HL-60 (cell line): ENCODE measurements at regions not wholly inside any gene's neighbourhood (a gene's known extent, or its start where the extent isn't known, plus 50 kb on each side); places are given as distances from the start of the nearest gene placed in this dataset.

ENCODE experiments used
- DNase-seq, 2 experiments: peaks; one replicate each; pipeline ENCODE4 v3.0.0-alpha.2; 2010 to 2020; ENCODE audit warnings: low read depth in 1 of 2, low spot score in 1 of 2
- H3K27ac ChIP-seq: fragments of 250-450 bp; sonication (Bioruptor Pico); replicated peaks from 2 replicates; pipeline ENCODE4 v1.5.1; 2020; ENCODE audit warnings: mild to moderate bottlenecking, moderate library complexity
- H3K27me3 ChIP-seq: fragments of 250-450 bp; sonication (Bioruptor Pico); 2 replicates; pipeline ENCODE4 v1.5.1; 2021; ENCODE audit warnings: mild to moderate bottlenecking, moderate library complexity; ENCODE audit not compliant: insufficient read depth, poor library complexity, severe bottlenecking
- H3K4me3 ChIP-seq: replicated peaks from 2 replicates; pipeline ENCODE4 v1.5.1; 2011; ENCODE audit warnings: mild to moderate bottlenecking, control low read depth, low read length; ENCODE audit not compliant: insufficient read depth
- GABPA ChIP-seq: IDR thresholded peaks from 2 replicates; pipeline ENCODE4 v1.6.1; 2012; ENCODE audit warnings: low read depth
- POLR2AphosphoS5 ChIP-seq: IDR thresholded peaks from 2 replicates; pipeline ENCODE4 v1.6.1; 2012; ENCODE audit warnings: low read depth
- SPI1 ChIP-seq: IDR thresholded peaks from 2 replicates; pipeline ENCODE4 v1.6.1; 2012; ENCODE audit warnings: low read depth, mild to moderate bottlenecking, borderline replicate concordance
- TF ChIP-seq, protein P1 (sequence below): IDR thresholded peaks from 2 replicates; pipeline ENCODE4 v1.6.1; 2012; ENCODE audit warnings: low read depth; ENCODE audit not compliant: insufficient replicate concordance
- TF ChIP-seq, protein P2 (sequence below): IDR thresholded peaks from one replicate; pipeline ENCODE4 v1.5.1; 2011; ENCODE audit warnings: low read length, control low read depth, inconsistent platforms; ENCODE audit not compliant: insufficient read depth

DNA sequence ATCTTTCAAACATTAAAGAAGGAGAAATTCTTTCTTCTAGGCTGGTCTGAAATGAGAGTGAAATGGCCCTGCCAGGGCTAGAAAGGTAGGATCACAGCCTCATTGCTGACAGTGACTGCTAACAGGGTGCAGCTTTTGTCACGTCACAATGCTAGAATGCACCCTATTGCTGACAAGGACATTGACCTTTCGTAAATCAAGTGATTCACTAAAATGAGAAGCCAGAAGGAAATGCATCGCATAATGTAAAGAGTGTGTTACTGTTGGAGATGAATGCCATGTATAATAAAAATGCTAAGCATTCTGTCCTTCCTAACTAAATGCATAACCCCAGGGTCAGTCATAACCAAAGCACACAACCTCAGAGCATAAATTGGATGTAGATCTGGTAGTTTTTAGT lies 732.9 kb downstream of the TDRD15 start:
- H3K4me3 ChIP-seq = no peak overlapping the region
- DNase-seq = no peak
- H3K27me3 ChIP-seq = no peaks in the 10 kb centered on the region
- no peak overlapping the region for H3K27ac ChIP-seq
- TF ChIP-seq GABPA (no peak), SPI1 (no peak), POLR2AphosphoS5 (no peak)
- TF ChIP-seq, protein P1, sequence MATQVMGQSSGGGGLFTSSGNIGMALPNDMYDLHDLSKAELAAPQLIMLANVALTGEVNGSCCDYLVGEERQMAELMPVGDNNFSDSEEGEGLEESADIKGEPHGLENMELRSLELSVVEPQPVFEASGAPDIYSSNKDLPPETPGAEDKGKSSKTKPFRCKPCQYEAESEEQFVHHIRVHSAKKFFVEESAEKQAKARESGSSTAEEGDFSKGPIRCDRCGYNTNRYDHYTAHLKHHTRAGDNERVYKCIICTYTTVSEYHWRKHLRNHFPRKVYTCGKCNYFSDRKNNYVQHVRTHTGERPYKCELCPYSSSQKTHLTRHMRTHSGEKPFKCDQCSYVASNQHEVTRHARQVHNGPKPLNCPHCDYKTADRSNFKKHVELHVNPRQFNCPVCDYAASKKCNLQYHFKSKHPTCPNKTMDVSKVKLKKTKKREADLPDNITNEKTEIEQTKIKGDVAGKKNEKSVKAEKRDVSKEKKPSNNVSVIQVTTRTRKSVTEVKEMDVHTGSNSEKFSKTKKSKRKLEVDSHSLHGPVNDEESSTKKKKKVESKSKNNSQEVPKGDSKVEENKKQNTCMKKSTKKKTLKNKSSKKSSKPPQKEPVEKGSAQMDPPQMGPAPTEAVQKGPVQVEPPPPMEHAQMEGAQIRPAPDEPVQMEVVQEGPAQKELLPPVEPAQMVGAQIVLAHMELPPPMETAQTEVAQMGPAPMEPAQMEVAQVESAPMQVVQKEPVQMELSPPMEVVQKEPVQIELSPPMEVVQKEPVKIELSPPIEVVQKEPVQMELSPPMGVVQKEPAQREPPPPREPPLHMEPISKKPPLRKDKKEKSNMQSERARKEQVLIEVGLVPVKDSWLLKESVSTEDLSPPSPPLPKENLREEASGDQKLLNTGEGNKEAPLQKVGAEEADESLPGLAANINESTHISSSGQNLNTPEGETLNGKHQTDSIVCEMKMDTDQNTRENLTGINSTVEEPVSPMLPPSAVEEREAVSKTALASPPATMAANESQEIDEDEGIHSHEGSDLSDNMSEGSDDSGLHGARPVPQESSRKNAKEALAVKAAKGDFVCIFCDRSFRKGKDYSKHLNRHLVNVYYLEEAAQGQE = no peak
- TF ChIP-seq, protein P2, sequence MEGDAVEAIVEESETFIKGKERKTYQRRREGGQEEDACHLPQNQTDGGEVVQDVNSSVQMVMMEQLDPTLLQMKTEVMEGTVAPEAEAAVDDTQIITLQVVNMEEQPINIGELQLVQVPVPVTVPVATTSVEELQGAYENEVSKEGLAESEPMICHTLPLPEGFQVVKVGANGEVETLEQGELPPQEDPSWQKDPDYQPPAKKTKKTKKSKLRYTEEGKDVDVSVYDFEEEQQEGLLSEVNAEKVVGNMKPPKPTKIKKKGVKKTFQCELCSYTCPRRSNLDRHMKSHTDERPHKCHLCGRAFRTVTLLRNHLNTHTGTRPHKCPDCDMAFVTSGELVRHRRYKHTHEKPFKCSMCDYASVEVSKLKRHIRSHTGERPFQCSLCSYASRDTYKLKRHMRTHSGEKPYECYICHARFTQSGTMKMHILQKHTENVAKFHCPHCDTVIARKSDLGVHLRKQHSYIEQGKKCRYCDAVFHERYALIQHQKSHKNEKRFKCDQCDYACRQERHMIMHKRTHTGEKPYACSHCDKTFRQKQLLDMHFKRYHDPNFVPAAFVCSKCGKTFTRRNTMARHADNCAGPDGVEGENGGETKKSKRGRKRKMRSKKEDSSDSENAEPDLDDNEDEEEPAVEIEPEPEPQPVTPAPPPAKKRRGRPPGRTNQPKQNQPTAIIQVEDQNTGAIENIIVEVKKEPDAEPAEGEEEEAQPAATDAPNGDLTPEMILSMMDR = no peak

GRCh38 chr2:21860907-21861306 lies 737.1 kb downstream of the TDRD15 start:
- peaks cover 2% of the 10 kb centered on the region for H3K27me3 ChIP-seq
- TF ChIP-seq SPI1 (no peak), GABPA (no peak), POLR2AphosphoS5 (no peak)
- TF ChIP-seq, protein P2 = no peak
- TF ChIP-seq, protein P1 = no peak
- no peak overlapping the region for H3K4me3 ChIP-seq
- DNase-seq = no peak
- no peak overlapping the region for H3K27ac ChIP-seq

DNA sequence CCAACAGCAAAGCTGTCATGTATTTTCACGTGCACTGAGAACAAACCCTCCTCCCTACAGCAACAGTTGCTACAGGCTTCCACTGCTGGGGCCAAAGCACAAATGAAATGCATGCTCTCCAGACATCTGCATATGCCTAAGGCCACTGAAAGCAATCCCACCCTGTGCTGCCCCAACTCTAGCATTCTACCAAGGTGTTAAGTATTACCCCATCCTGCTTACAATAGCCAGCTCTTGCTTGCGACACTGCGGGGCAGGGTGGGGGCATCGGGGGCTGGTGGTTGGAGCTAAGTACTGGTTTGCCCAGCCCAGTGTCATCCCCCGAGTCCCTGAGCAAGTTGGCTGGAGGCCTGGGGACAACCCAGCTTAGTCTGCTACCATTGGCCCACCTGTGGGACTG lies 742.5 kb downstream of the TDRD15 start:
- H3K27ac ChIP-seq = no peak overlapping the region
- no peak for DNase-seq
- H3K27me3 ChIP-seq = peaks cover 2% of the 10 kb centered on the region
- TF ChIP-seq, protein P2 = no peak
- no peak for TF ChIP-seq GABPA
- TF ChIP-seq, protein P1 = no peak
- no peak for TF ChIP-seq POLR2AphosphoS5
- H3K4me3 ChIP-seq = no peak overlapping the region
